GM19193 (cell line): ENCODE measurements at regions not wholly inside any gene's neighbourhood (a gene's known extent, or its start where the extent isn't known, plus 50 kb on each side); places are given as distances from the start of the nearest gene placed in this dataset.

ENCODE experiments used
- POLR2A ChIP-seq: IDR thresholded peaks from 4 replicates; pipeline ENCODE4 v1.6.1; 2011; ENCODE audit not compliant: insufficient read depth, insufficient read length; ENCODE audit errors: extremely low read depth

DNA sequence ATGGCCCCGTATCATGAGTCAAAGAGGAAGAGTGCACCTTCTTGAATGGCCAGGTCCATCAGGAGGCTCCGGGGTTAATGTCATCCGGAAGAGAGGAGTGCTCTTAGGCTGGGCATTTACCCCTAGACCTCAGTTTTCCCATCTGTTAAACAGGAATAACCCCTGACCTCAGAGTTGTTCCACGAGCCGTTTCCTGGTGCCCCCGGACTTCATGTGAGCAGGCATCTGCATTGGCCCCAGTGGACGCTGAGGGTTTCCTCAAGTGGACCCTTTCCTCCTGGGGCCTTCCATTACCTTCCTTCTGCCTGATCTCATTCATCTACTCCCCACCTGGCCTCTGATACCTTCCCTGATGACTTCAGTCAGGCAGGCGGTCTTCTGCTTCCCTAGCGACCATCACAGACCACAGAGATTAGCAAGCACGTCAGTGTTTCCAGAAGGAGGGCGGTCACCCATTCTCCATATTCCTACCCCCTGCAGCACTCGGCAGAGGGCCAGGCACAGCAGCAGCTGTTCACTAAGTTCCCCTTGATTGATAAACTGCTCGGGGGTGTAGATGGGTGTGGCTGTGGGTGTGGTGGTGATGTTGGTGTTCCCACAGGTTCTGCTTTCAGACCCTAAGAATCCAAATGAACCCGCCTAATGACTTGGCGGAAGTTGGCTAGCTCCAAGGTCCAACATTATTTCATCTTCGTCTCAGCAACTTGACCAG, 346.6 kb upstream of the TNRC6C start:
- no peak for TF ChIP-seq POLR2A

DNA sequence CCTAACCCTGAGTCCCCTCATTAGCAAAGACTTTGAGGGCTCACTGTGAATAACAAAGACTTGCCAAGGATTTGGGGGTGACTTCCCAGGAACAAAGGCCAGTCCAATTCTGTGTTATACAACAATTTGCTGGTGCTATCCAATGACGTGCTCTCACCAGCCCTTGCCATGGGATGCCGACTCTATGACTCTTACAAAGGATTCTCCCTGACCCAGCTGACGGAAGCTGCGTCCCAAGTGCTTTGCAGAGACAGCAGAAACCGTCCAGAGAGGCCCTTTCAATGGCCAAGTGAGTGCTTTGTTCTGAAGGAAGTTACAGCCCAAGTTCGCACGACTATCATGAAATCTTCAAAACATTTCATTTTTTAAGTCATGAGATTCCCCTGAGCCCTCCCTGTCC, 345.3 kb upstream of the TNRC6C start:
- no peak for TF ChIP-seq POLR2A

DNA sequence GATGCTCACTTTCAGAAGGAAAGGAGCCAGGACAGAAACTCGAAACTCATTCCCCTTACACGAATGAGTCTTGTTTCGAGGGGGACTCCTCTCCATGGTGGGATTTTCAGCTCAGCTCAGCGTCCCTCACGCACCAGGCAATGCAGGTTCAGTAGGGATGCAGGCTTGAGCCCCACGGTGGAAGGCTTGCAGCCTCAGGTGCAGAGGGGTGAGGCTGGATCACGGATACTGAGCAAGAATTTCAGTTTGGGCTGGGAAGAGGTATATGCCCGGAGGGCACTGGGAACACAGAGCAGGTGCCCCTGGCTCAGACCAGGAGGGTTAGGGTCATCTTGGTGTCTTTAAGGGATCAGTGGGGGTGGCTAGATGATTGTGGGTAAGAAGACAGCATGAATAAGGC, 344.9 kb upstream of the TNRC6C start:
- TF ChIP-seq POLR2A: no peak

DNA sequence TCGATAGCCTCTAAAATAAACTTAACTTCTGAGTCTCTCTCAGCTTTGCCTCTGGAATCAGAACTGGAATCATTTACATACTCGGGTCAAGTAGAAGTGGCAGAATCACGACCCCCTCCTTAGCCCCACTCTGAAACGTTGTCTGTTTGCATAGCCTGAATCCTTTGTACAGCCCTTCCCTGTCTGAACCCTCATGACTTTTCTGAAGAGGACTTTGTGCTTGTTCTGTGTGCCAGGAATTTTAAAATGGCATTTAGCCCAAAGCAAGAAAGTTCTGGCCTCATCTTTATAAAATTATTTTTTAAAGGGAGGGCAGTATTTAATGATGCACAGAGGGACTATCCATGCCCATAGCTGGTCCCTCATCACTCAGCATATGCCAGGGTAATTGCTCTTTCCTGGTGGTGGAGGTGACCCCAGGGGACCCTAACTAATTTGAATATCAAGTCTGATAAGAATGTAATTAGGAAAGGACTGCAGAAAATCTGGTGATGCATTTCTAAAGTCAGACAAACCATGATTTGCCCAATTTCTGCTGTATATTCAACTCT, 342.7 kb upstream of the TNRC6C start:
- TF ChIP-seq POLR2A: no peak

DNA sequence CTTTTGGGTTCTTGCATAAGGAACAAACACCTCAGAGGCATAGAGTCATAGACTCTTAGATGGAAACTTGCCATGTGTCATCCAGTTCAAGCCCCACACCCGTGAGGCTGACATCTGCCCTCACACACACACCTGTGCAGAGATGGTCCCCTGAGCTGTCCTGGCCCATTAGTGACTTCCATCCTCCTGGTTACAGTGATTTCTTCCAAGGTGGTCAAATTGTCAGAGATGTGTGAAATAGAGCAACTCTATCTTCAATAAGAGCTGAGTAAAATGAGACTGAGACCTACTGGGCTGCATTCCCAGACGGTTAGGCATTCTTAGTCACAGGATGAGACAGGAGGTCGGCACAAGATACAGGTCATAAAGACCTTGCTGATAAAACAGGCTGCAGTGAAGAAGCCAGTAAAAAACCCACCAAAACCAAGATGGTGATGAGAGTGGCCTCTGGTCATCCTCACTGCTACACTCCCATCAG, 342.2 kb upstream of the TNRC6C start:
- no peak for TF ChIP-seq POLR2A

DNA sequence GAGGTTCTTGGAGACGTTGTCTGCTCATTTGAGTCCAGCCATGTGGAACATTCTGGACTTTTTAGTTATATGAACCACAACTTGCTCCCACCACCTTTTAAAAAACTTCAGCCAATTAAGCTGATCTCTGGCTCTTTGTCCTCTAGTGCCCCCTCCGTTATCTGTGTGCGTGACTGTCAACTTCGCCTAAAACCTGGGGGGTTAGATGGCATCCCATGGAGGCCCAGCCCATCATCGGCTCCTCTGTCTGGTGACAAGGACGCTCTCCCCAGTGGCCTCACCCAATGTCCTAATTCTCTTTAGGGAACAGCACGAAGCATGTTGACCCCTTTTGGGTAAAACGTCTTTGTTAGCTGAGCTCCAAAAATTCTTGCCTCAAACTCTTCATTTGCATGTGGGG, 341.0 kb upstream of the TNRC6C start:
- no peak for TF ChIP-seq POLR2A

DNA sequence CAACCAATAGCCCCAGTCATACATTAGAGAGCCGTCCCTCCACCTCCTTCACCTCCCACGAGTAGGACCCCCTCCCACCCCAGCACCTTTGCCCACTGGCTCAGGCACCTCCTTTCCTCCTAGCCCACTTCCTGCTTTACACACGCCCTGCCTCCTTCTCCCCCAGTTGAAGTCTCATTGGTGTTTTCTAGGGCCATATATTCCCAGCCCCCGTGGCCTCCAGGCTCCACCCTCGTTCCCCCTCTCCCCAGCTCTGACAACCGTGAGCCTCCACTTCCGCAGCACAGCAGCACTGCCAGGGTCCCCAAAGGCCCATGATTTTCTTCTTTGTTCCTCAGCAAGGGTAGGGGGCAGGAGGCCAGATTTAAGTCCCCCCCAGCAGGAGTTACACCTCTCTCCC, 340.3 kb upstream of the TNRC6C start:
- TF ChIP-seq POLR2A: no peak

DNA sequence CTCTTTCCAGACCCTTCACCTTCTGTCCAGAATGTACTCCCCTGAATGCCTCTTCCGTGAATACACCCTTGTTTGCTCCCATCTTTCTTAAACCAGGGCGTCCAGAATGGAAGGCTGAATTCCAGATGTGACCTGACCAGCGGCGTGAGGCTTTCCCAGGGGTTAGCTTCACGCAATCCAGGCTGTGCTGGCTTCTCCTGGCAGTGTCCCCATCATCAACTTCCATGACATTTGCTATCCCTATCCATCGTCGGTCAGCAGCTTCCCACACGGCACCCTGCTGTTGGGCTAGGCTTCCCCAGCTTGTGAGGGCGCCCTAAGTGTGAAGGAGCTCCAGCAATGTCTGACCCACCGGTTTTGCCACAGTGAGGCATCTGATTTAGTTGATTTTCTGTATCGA, 339.8 kb upstream of the TNRC6C start:
- no peak for TF ChIP-seq POLR2A

DNA sequence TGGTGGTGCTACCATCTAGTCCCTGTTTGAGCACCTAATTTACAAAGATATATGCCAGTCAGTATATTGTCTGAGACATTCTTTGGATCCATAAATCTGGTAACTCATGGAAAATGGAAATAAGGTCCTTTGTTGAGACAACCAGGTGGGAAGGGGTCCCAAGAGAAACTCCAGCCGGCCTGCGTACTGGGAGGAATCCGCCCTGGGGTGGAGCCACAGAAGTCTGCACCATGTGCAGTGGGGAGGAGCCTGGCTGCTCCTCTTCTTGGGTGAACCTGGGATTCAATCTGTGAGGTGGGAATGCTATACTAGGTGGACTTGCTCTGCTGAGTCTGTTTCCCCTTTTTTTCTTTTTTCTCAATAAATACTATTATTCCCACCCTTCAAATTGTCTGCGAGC, 339.2 kb upstream of the TNRC6C start:
- no peak for TF ChIP-seq POLR2A

DNA sequence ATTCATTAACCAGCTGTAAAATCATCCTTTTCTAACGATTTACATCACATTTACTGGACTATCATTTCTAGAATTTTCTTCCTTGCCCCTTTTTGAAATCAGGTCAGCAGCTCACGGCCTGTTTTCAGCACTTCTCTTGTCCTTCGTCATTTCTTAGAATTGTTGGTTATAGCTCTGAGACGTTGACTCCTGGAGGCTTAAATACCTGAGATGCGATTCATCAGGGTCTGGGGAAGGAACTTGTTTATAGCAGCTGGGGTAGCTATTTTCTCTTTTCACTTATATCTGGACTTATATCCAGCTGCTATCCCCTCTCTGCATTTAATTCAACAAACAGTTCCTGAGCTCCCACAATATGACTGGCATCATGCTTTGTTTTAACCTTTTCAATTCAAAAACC, 338.7 kb upstream of the TNRC6C start:
- TF ChIP-seq POLR2A: no peak

DNA sequence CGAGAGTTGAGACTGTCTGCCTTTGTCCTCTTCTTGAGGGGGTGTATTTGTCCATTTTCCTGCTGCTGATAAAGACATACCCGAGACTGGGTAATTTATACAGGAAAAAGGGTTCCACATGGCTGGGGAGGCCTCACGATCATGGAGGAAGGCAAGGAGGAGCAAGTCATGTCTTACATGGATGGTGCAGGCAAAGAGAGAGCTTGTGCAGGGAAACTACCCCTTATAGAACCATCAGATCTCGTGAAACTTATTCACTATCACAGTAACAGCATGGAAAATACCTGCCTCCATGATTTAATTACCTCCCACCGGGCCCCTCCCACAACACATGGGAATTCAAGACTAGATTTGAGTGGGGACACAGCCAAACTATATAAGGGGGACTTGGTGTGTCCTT, 338.2 kb upstream of the TNRC6C start:
- TF ChIP-seq POLR2A: no peak

DNA sequence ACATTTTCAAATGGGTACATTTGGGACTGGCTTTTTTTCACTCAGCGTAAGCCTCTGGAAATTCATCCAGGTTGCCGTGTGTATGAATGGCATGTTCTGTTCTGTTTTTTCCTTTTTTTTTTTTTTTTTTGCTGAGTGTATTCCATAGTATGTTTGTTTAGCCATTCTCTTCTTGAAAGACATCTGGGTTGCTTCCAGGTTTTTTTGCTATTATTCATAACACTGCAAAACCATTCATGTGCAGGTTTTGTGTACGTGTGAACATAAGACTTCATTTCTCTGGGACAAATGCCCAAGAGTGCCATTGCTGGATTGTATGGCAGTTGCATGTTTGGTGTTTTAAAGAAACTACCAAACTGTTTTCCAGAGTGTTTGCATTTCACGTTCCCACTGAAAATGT, 335.9 kb upstream of the TNRC6C start:
- no peak for TF ChIP-seq POLR2A

DNA sequence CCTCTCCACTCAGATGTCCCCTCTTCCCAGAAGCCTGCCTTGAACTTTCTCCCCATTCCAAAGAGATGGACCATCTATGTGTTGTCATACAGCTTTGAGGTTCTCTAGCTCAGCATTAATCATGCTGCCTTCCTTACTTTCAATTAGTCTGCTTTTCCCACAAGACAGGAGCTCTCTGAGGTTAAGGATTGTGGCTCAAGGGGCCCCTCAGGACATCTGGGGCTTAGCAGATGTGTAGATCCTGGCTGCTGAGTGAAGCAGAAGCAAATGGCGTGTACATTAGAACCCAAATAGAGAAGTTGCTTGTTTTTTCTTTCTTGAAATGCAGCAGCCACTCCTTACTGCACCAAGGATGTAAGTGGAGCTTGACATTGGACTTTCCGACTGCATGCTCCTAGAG, 330.5 kb upstream of the TNRC6C start:
- TF ChIP-seq POLR2A: no peak

DNA sequence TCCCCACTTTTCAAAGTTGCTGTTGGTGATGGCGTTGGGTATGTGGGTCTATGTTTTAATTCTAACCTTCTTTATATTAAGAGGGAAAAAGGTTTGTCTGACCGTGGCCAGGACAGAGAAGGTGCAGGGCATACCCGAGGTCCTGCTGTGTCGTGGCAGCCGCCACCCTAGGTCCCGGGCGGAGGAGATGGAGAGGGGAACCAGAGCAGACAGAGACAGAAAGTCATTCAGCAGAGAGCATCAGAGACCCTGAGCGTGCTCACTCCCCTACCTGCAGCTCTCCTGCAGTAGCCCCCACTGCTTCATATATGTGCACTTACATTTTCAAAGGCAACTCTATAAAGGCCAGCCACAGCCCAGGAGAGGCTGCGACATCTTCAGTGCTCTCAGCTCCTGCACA, 327.2 kb upstream of the TNRC6C start:
- TF ChIP-seq POLR2A: no peak

DNA sequence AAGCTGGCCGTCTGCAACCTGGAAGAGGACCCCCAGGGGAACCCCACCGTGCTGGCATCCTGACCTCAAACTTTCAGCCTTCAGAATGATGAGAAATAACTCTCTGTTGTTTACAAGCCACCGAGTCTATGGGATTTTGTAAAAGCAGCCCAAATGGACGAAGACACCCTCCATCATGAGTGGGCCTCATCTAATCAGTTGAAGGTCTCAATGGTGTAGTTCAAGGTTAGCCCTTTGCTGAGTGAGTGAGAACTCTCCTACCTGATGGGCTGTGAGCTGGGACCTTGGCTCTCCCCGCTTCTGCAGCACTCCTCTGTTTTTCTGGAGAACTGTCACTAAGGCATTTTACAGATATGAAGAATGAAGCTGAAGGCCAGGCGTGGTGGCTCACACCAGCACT, 325.9 kb upstream of the TNRC6C start:
- TF ChIP-seq POLR2A: no peak

DNA sequence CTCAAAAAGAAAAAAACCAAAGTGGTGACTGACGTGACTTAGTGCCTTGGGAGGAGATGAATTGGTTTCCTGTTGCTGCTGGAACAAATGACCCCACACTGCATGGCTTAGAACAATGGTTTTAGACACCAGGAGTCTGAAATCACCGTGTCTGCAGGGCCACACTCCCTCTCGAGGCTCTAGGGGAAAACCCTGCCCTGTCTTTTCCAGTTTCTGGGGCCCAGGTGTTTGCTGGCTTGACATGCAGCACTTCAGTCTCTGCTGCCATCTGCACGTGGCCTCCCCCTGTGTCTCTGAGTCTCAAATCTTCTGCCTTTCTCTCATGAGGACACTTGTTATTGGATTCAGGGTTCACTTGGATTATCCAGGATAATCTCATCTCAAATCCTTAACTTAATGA, 323.8 kb upstream of the TNRC6C start:
- no peak for TF ChIP-seq POLR2A

DNA sequence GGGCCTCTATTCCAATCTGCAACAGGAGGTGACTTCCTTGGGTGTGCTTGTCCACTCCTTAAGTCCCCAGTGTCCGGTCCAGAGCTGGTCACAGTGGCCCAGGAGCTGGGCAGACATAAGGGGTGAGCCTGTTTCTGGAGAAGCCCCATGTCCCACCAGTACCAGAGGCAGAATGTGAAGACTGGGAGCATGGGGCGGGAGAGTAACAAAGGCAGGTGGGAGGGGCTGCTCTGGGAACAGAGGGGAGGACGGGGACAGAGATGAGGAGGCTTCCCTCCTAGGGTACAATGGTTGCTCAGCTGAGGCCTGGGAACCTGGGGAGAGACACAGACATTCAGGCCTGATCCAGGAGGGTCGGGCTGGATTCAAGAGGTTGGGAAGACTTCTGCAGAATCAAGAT, 323.3 kb upstream of the TNRC6C start:
- no peak for TF ChIP-seq POLR2A
